K562 (cell line): ENCODE measurements at regions not wholly inside any gene's neighbourhood (a gene's known extent, or its start where the extent isn't known, plus 50 kb on each side); places are given as distances from the start of the nearest gene placed in this dataset.

Experiments used
- ATF7 ChIP-seq: fragments of 450-650 bp; IDR thresholded peaks from 2 replicates; pipeline ENCODE4 v1.7.1; 2014; ENCODE audit warnings: mild to moderate bottlenecking, moderate library complexity
- MAFG ChIP-seq: fragments of 450-650 bp; conservative IDR thresholded peaks from 2 replicates; pipeline ENCODE4 v1.6.1; 2016; ENCODE audit warnings: missing genetic modification characterization, missing compliant biosample characterization
- RCOR1 ChIP-seq, 2 experiments: IDR thresholded peaks; 2 replicates each; pipeline ENCODE4 v1.6.1; 2012; ENCODE audit warnings: low read depth in 2 of 2, low read length in 2 of 2, borderline replicate concordance in 1 of 2, improper control_type of control experiment in 1 of 2
- ZC3H4 ChIP-seq: sonication (generic); formaldehyde crosslinking; IDR thresholded peaks from 2 replicates; pipeline ENCODE4 v1.9.0; 2021; ENCODE audit warnings: missing genetic modification reagents, borderline replicate concordance

- TF ChIP-seq RCOR1 (IDR thresholded peaks at IDR 0.05; ENCODE audit: borderline replicate concordance in 1 of 2, low read depth in 2 of 2, low read length in 2 of 2) (no peak), MAFG (tag) (no peak), ZC3H4 (CRISPR knock-in tag) (no peak), ATF7 (no peak)
Measured at GRCh38 chr18:22856870-22857269, 76.3 kb upstream of the RBBP8 start.
